HepG2 (cell line): ENCODE measurements at regions not wholly inside any gene's neighbourhood (a gene's known extent, or its start where the extent isn't known, plus 50 kb on each side); places are given as distances from the start of the nearest gene placed in this dataset.

Source experiments
- ATAC-seq: fragments of 200-7000 bp; cut with Tn5 transposase; 3 replicates; pipeline ENCODE4 v1.9.1; 2020; ENCODE audit warnings: mild to moderate bottlenecking, moderate library complexity
- BruUV-seq: library from RNA; stranded (reverse); fragments of 400-500 nt; replicated peaks from 2 replicates; lab custom pipeline; 2021; lab: Mats Ljungman, UMichigan
- CTCF ChIA-PET: fragments of 300-600 bp; formaldehyde crosslinking; extraction: SDS; loops from one replicate; lab custom pipeline; 2021; ENCODE audit warnings: low total read pairs, inconsistent platforms, low intra/inter-chr PET ratio; lab: Yijun Ruan, JAX
- POLR2A ChIA-PET: fragments of 350-600 bp; sonication (Branson Sonifier 250); formaldehyde crosslinking; loops from one replicate; lab custom pipeline; 2020; ENCODE audit warnings: antibody characterized with exemption, inconsistent platforms; lab: Yijun Ruan, JAX
- DNase-seq: peaks from one replicate; pipeline ENCODE4 v3.0.0-alpha.2; 2015; ENCODE audit warnings: low spot score
- FAIRE-seq: peaks from 3 replicates; lab custom pipeline; 2011; peaks lifted over from hg19 to GRCh38; lab: Jason Lieb, UNC
- H2AFZ ChIP-seq: one replicate; pipeline ENCODE4 v1.6.1; 2011; ENCODE audit warnings: low read length, inconsistent platforms
- H3K27ac ChIP-seq: fragments of 300-600 bp; 3 replicates; pipeline ENCODE4 v1.8.0; 2011; ENCODE audit warnings: mixed run types, mild to moderate bottlenecking, mixed read lengths, low read length, inconsistent platforms; ENCODE audit not compliant: insufficient read depth; ENCODE audit errors: extremely low read length
- H3K27me3 ChIP-seq, 2 experiments: fragments of 200-600 bp in 1 of 2; 2 replicates in 1 of 2; 3 replicates in 1 of 2; pipeline versions ENCODE4 v1.6.0 to v1.8.0; 2011; ENCODE audit warnings: low read length in 2 of 2, mild to moderate bottlenecking in 2 of 2, moderate library complexity in 2 of 2, inconsistent platforms in 1 of 2; ENCODE audit not compliant: insufficient read depth in 2 of 2, control insufficient read depth in 1 of 2
- H3K36me3 ChIP-seq, 2 experiments: fragments of 200-600 bp in 1 of 2; replicated peaks in 1 of 2; 2 replicates in 1 of 2; 3 replicates in 1 of 2; pipeline versions ENCODE4 v1.5.1 to v1.8.0; 2011; ENCODE audit warnings: low read length in 2 of 2, inconsistent platforms in 1 of 2; ENCODE audit not compliant: insufficient read depth in 2 of 2, control insufficient read depth in 1 of 2
- H3K4me1 ChIP-seq: 2 replicates; pipeline ENCODE4 v1.5.1; 2012; ENCODE audit warnings: low read length, inconsistent platforms; ENCODE audit not compliant: insufficient read depth
- H3K4me2 ChIP-seq: 2 replicates; pipeline ENCODE4 v1.6.0; 2011; ENCODE audit warnings: low read depth, low read length, inconsistent platforms
- H3K4me3 ChIP-seq, 3 experiments: fragments of 200-600 bp in 1 of 3; sonication (generic), shearing (Covaris generic) in 1 of 3; replicated peaks in 1 of 3; 2 replicates each; pipeline ENCODE4 v1.5.1; 2011 to 2016; ENCODE audit warnings: low read length in 3 of 3, inconsistent platforms in 2 of 3, low read depth in 2 of 3, mild to moderate bottlenecking in 2 of 3, control low read depth in 1 of 3, mixed read lengths in 1 of 3; ENCODE audit not compliant: insufficient read depth in 1 of 3
- H3K79me2 ChIP-seq: one replicate; pipeline ENCODE4 v1.6.1; 2011; ENCODE audit warnings: low read length, inconsistent platforms; ENCODE audit not compliant: insufficient read depth
- H3K9ac ChIP-seq: 2 replicates; pipeline ENCODE4 v1.6.0; 2011; ENCODE audit warnings: mild to moderate bottlenecking, low read depth, low read length, inconsistent platforms; ENCODE audit not compliant: insufficient read depth
- H3K9me3 ChIP-seq: 2 replicates; pipeline ENCODE4 v1.5.1; 2012; ENCODE audit warnings: mild to moderate bottlenecking, low read length
- H4K20me1 ChIP-seq: 2 replicates; pipeline ENCODE4 v1.6.0; 2011; ENCODE audit warnings: inconsistent platforms, mild to moderate bottlenecking, low read length, moderate library complexity; ENCODE audit not compliant: insufficient read depth
- ATF7 ChIP-seq, 2 experiments: fragments of 450-650 bp in 1 of 2; sonication (generic) in 1 of 2; formaldehyde crosslinking in 1 of 2; IDR thresholded peaks; 2 replicates each; pipeline versions ENCODE4 v1.4.0 to v1.6.1; 2016 to 2020; ENCODE audit warnings: antibody characterized with exemption in 1 of 2, mild to moderate bottlenecking in 1 of 2, missing genetic modification reagents in 1 of 2
- ZNF550 ChIP-seq: sonication (generic); formaldehyde crosslinking; IDR thresholded peaks from 2 replicates; pipeline ENCODE4 v1.4.0; 2020; ENCODE audit warnings: mild to moderate bottlenecking, missing genetic modification reagents, borderline replicate concordance
- ZNF670 ChIP-seq: sonication (generic); formaldehyde crosslinking; IDR thresholded peaks from 2 replicates; pipeline ENCODE4 v1.8.0; 2022; ENCODE audit warnings: mild to moderate bottlenecking, missing genetic modification reagents, borderline replicate concordance
- ZNF7 ChIP-seq: IDR thresholded peaks from 2 replicates; pipeline ENCODE4 v1.6.1; 2016; ENCODE audit warnings: missing biosample characterization, missing genetic modification reagents
- in situ Hi-C: cut with HindIII; loops from 2 replicates; pipeline ENCODE4 v1.10.0; 2017; ENCODE audit warnings: low pct_unique_long_range_greater_than_20kb; ENCODE audit not compliant: extremely low pct_ligation_motif_present
- intact Hi-C: fragments of 100-400 bp; cut with micrococcal nuclease; formaldehyde crosslinking; loops from one replicate; pipeline ENCODE4 v1.10.0; 2022; ENCODE audit not compliant: unreplicated experiment
- TF ChIP-seq, protein P1 (sequence below): sonication (generic); formaldehyde crosslinking; IDR thresholded peaks from 2 replicates; pipeline ENCODE4 v1.5.0; 2020; ENCODE audit warnings: mild to moderate bottlenecking, missing genetic modification reagents, moderate library complexity
- TF ChIP-seq, protein P2 (sequence below): sonication (generic); formaldehyde crosslinking; IDR thresholded peaks from 2 replicates; pipeline ENCODE4 v1.9.0; 2022; ENCODE audit warnings: missing genetic modification reagents, mild to moderate bottlenecking, borderline replicate concordance

DNA sequence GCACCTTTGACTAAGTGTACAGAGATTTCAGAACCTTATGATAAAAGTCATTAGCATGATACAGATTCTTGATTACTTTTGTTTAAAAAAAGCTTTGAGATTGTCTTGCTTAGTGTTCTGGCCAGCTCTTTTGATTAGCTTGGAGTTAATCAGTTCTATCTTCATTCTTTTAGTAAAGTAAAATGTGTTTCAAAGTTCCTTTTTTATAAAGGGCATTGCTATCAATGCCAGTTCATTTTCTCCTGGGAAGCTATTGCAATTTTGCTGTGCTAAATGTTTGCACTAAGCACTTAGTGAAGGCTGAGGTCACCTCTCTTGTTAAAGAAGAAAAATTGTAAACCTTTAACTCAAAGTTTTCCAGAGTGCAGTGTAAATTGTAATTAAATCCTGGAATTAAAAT lies 946.7 kb upstream of the TMPRSS15 start:
- H3K9me3 ChIP-seq = peaks cover 72% of the 10 kb centered on the region
- in situ Hi-C loops = no loop called here
- no peak overlapping the region for H2AFZ ChIP-seq
- no peaks in the 10 kb centered on the region for H4K20me1 ChIP-seq
- no peak overlapping the region for H3K27ac ChIP-seq
- H3K9ac ChIP-seq = no peak overlapping the region
- ChIA-PET CTCF (no interaction called here), POLR2A (no interaction called here)
- H3K4me1 ChIP-seq = no peaks in the 10 kb centered on the region
- no TSS peak for BruUV-seq
- DNase-seq = no peak
- no peaks in the 10 kb centered on the region for H3K36me3 ChIP-seq
- H3K79me2 ChIP-seq = no peaks in the 10 kb centered on the region
- ATAC-seq = no peak
- no peaks in the 10 kb centered on the region for H3K27me3 ChIP-seq
- no peak for FAIRE-seq
- TF ChIP-seq, protein P1, sequence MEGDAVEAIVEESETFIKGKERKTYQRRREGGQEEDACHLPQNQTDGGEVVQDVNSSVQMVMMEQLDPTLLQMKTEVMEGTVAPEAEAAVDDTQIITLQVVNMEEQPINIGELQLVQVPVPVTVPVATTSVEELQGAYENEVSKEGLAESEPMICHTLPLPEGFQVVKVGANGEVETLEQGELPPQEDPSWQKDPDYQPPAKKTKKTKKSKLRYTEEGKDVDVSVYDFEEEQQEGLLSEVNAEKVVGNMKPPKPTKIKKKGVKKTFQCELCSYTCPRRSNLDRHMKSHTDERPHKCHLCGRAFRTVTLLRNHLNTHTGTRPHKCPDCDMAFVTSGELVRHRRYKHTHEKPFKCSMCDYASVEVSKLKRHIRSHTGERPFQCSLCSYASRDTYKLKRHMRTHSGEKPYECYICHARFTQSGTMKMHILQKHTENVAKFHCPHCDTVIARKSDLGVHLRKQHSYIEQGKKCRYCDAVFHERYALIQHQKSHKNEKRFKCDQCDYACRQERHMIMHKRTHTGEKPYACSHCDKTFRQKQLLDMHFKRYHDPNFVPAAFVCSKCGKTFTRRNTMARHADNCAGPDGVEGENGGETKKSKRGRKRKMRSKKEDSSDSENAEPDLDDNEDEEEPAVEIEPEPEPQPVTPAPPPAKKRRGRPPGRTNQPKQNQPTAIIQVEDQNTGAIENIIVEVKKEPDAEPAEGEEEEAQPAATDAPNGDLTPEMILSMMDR (CRISPR knock-in tag) = no peak
- TF ChIP-seq ZNF670 (CRISPR knock-in tag) (no peak), ZNF7 (CRISPR knock-in tag) (no peak), ZNF550 (no peak), ATF7 (IDR thresholded peaks at IDR 0.05) (no peak), ATF7 (CRISPR knock-in tag; IDR thresholded peaks at IDR 0.05) (no peak)
- TF ChIP-seq, protein P2, sequence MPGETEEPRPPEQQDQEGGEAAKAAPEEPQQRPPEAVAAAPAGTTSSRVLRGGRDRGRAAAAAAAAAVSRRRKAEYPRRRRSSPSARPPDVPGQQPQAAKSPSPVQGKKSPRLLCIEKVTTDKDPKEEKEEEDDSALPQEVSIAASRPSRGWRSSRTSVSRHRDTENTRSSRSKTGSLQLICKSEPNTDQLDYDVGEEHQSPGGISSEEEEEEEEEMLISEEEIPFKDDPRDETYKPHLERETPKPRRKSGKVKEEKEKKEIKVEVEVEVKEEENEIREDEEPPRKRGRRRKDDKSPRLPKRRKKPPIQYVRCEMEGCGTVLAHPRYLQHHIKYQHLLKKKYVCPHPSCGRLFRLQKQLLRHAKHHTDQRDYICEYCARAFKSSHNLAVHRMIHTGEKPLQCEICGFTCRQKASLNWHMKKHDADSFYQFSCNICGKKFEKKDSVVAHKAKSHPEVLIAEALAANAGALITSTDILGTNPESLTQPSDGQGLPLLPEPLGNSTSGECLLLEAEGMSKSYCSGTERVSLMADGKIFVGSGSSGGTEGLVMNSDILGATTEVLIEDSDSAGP (CRISPR knock-in tag) = no peak
- TF ChIP-seq, all 625 proteins: peak for 0
- H3K4me2 ChIP-seq = no peak overlapping the region
- H3K4me3 ChIP-seq = no peak overlapping the region
- intact Hi-C loops = no loop called here
